Fibroblast of skin of scalp (primary cell): ENCODE measurements at regions not wholly inside any gene's neighbourhood (a gene's known extent, or its start where the extent isn't known, plus 50 kb on each side); places are given as distances from the start of the nearest gene placed in this dataset.
"Not testable (repeated sequence)": the region's sequence is repeated elsewhere in the genome, so short reads cannot be mapped to it uniquely, and the experiment has no call there.

Experiments used
- DNase-seq: peaks from one replicate; pipeline ENCODE4 v3.0.0-alpha.2; 2013

DNA sequence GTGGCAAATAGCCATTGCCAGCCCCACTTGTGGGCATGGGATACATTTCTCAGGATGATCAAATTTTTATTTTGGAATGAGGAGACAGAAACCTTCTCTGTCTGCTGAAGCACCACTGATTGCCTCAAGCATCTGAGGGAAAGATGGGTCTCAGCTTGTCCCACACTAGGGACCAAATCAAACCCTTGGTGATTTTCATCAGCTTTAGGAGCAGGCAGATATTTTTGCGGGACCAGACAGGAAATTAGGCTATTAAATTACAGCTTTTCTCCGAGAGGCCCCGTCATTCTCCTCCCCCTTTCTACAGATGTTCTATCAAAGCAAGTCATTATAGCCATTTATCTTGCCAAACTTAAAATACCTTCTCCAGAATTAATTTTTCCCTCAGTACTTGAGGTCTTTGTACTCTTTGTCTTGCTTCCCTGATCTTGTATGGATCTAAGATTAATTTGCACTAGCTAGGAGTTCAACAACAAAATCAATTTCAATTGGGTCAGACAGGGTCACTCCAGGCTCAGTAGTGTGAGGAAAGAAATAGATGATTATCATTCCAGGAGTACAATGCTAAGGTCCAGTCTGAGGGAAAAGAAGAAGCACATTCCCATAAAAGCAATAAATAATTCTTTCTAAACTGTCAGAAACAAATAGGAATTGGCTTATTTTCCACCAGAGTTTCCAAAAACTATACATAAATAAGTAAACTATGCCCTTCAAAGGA lies 818.1 kb upstream of the SOX11 start:
- DNase-seq, result no peak

- DNase-seq, result no peak
These were observed 809.8 kb upstream of the SOX11 start for GRCh38 chr2:4882421-4882820.

GRCh38 chr2:4882941-4883340 lies 809.2 kb upstream of the SOX11 start:
- no peak for DNase-seq

- no peak for DNase-seq
These were observed 808.8 kb upstream of the SOX11 start for GRCh38 chr2:4883375-4883774.

DNA sequence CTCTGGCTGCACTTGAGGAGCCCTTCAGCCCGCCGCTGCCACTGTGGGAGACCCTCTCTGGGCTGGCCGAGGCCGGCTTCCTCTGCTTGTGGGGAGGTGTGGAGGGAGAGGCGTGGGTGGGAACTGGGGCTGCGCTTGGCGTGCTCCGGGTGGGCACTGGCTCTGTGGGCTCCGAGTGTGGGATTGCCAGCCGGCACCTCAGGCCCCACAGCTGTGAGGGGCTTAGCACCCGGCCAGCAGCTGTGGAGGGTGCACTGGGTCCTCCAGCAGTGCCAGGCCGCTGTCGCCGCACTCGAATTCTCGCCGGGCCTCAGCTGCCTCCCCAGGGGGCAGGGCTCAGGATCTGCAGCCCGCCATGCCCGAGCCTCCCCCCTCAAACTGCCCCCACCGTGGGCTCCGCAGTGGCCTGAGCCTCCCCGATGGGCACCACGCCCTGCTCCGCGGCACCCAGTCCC lies 808.0 kb upstream of the SOX11 start:
- DNase-seq, result no peak

- DNase-seq, result no peak
These were observed 800.8 kb upstream of the SOX11 start for GRCh38 chr2:4891394-4891793.

DNA sequence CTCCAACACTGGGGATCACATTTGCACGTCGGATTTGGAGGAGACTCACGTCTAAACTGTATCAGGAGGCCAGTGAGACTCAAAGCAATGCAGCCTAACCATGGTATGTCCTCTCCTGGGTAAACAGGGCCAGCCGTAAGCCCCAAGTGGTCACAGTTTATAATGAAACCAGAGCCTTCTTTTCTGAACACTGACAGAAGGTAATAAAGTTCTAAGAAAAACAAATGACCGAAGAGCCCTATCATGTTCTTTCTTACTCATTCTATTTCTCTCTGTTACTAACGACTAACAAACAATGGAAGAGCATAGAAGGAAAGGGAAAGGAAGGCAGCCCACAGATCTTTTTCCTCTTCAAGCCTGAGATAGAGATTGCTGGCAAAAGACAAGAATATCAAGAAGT lies 796.8 kb upstream of the SOX11 start:
- DNase-seq, result no peak

GRCh38 chr2:4898706-4899105 lies 793.5 kb upstream of the SOX11 start:
- no peak for DNase-seq

- no peak for DNase-seq
These were observed 791.9 kb upstream of the SOX11 start for GRCh38 chr2:4900242-4900641.

GRCh38 chr2:4900861-4901770 lies 791.1 kb upstream of the SOX11 start:
- no peak for DNase-seq

DNA sequence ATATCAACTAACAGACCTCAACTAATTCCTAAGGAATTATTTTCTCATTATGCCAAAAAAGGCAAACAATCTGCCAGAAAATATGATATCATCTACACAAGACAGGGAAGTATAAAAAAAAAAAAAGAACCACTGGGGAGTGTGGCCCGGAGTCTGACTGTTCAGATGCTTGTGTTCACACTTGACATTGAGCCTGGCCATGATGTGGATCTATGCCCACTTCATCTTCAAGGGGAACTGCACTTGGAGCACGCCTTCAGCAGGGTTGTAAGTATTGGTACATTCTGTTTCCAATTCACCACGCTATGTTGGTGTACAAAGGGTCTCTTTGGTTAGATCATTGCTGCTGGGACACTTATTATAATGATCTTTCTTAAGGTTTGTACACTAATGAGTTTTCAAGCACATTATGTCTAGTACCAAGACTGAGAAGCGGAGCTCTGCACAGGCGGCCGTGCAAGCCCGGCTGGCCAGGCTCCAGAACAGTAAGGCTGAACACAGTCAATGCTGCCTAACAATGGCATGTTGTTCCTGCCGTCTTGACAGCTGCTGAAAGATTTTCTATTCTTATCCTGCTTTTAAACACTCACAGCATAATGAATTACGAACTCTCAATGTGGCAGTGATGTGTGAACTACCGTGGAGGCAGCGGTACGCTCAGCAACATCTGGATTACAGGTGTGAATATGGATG lies 788.4 kb upstream of the SOX11 start:
- DNase-seq, result no peak

DNA sequence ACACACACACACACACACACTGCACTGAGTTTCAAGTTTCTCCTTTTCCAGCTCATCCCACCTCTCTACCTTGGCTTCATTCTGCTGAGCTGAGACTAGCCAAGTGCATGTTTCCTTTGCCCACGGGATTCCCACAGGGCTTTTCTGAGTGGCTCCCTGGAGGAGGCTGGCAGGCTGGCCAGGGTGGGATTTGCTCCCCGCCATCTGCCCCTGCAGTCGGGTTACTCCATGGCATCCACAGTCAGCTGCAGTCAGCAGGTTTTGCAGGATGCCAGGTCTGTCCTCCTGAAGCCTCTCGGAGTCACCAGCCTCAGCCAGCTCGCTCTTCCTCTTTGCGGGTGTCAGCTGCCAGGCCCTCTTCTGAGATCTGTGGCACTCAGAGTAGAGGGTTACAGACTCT lies 783.7 kb upstream of the SOX11 start:
- no peak for DNase-seq

- no peak for DNase-seq
These were observed 782.7 kb upstream of the SOX11 start for GRCh38 chr2:4909346-4910009.

GRCh38 chr2:4914036-4914435 lies 778.1 kb upstream of the SOX11 start:
- DNase-seq, result no peak

DNA sequence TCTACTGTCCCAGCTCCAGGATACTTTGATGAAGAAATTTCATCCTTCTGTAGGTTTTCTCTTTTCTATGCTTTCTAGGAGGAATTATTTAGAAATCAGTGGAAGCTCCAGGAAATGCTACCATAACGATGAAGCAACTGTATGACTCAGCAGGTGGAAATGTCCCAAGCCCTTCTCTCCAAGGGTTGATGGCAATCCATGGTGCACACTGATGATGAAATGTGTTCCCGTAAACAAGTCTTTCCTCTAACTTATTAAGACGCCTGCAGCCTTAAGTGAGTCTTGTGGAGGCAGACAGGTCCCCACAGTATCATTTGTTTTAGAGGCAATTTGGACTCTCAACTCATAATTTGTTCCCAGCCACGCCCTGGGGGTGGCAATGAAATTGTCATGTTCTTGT lies 777.6 kb upstream of the SOX11 start:
- DNase-seq, result peak; percentile 2

DNA sequence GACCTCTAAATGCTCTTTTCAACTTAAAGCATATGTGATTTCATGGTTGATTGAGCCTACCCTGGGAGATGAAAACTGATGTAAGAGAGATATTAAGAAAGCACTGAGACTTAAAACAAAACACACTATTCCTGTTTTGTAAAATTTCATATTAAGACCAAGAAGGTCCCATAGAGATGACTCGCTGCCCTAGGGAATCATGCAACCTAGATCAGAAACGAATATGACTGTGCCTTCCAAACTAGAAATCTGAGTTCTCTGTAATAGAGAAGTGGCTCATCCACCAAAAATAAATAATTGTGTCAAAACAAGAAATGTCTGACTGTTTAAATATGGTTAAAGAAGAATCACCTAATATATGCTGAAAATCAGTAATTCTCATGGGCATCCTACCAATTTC lies 776.8 kb upstream of the SOX11 start:
- no peak for DNase-seq

DNA sequence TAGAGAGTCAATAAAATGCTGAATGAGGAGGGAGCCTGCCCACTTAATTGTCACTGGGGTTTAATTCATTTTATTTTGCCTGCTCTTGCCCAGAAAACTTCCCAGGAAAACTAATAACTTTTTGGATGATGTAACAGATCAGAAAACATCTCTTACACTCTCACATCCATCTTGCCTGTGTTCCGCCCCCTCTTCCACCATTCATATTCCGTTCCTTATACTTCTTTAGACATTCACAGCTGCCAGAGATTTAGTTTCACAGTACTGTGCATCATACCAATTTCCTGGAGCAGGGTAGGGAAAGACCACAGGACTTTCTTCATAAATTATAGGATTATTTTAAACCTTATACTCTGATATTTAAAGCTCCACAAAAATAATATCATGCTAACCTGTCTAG lies 776.1 kb upstream of the SOX11 start:
- DNase-seq, result no peak

DNA sequence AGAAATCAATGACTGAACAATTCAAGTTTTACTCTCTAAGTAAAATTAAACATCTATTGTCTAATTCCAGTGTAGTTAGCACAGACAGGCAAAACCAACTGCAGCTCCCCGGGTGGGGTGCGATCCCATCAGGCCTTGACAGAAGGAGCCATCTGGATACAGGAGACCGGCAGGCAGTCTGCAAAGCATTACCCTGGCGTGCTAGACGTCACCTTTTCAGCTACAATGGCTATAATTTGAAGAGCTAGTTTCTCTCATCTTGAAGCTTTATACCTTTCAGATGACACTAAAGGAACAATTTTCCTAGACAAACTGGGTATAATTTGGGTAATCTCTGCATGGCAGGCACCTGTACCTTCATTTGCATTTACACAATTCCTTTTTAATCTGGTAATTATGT lies 761.5 kb upstream of the SOX11 start:
- DNase-seq, result no peak

DNA sequence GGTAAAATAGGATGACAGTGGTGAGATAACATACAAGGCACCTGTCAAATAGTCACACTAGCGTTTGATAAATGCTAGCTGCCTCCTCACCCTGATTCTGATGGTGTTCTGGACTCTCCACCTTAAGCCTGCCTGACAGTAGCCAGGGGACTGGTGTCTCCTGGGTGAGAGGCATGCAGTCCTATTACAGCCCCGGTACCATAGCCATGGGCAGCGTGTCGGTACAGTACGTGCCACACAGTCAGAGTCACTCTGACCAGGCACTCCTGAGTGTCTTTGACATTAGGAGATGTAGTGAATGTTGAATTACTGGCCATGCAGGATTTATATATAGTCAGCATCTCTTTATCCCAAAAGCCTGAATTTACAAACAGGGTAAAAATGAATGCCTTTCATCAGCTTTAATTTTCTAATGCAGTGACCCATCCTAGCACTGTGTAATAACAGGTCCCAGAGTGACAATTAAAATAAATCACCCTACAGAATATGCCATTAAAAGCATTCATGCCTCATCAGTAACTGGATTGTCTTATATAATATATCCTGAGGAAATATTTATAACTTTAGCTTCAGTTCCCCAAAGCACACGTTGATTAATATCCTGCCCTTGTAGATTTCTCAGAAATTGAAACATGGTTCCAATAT lies 760.3 kb upstream of the SOX11 start:
- no peak for DNase-seq

DNA sequence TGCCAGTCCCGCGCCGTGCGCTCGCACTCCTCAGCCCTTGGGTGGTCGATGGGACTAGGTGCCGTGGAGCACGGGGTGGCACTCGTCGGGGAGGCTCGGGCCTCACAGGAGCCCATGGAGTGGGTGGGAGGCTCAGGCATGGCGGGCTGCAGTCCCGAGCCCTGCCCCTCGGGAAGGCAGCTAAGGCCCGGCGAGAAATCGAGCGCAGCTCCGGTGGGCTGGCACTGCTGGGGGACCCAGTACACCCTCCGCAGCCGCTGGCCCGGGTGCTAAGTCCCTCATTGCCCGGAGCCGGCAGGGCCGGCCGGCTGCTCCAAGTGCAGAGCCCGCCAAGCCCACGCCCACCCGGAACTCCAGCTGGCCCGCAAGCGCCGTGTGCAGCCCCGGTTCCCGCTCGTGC lies 756.9 kb upstream of the SOX11 start:
- not testable (repeated sequence) for DNase-seq

DNA sequence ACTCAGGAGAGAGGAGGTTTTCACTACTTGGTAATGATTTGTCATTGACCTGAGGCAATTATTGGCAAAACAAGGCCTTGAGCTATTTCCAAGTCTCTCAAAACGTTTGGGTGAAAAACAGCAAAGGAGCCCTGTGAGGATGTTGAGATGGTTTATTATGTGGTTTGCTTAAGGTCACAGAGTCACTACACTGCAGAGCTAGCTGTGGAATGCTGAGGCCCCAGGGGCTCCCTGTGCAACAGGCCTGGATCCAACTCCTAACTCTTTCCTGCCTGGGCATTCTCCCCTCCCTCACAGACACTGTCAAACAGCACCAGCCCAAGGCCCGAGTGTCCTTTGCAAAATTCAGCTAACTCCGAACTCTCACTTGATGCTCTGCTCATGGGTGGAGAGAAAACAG lies 754.6 kb upstream of the SOX11 start:
- DNase-seq, result peak; percentile 6

- no peak for DNase-seq
These were observed 754.0 kb upstream of the SOX11 start for GRCh38 chr2:4938206-4938605.
